Activated naive CD8-positive, alpha-beta T cell (primary cell): ENCODE measurements at regions not wholly inside any gene's neighbourhood (a gene's known extent, or its start where the extent isn't known, plus 50 kb on each side); places are given as distances from the start of the nearest gene placed in this dataset.

Experiments
- H3K27ac Mint-ChIP-seq: one replicate; pipeline ENCODE4 v1.8.0; 2021; ENCODE audit warnings: mixed read lengths
- H3K27me3 Mint-ChIP-seq: one replicate; pipeline ENCODE4 v1.8.0; 2021; ENCODE audit warnings: mixed read lengths
- H3K36me3 Mint-ChIP-seq: one replicate; pipeline ENCODE4 v1.8.0; 2021; ENCODE audit warnings: mixed read lengths
- H3K4me1 Mint-ChIP-seq: one replicate; pipeline ENCODE4 v1.8.0; 2021; ENCODE audit warnings: low read depth, mixed read lengths
- H3K4me3 Mint-ChIP-seq: one replicate; pipeline ENCODE4 v1.8.0; 2021; ENCODE audit warnings: mild to moderate bottlenecking, mixed read lengths
- H3K9me3 Mint-ChIP-seq: one replicate; pipeline ENCODE4 v1.8.0; 2021; ENCODE audit warnings: low read depth, mixed read lengths

DNA sequence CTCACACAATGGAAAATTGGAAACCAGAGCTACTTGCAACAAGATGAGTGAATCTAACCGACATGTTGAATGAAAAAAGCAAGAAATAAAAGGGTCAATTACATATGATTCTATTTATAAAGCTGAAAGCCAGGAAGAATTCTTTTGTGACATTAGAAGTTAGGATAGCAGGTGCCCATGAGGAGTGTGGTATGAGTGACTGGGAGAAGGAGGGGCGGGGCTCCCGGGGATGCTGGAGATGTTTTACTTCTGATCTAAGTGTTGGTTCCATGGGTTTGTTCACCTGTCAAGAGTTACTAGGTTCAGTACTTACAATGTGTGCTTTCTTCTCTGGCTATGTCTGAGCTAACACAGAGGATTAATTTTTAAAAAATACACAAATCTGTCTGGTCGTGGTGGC, 60.8 kb downstream of the NSMCE3 start:
- Mint-ChIP-seq H3K27ac (no peak overlapping the region), H3K27me3 (peaks cover 24% of the 10 kb centered on the region), H3K4me1 (peaks cover 2% of the 10 kb centered on the region)

DNA sequence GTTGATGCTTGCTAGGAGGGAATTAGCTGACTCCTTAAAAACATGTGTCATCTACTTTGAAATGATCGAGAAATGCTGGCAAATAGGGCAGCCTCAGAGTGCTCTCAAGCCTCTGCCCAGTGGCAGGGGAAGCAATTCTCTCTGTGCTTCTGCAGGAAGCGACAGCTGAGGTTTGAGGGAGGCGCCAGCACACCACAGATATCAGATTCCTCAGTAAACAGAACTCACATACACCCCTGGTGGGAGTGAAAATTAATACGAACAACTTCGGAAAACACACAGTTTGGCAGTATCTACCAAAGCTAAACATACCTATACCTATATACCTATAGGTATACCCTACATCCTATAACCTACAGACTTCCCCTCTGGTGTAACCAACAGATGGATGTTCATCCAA, 61.3 kb downstream of the NSMCE3 start:
- no peaks in the 10 kb centered on the region for H3K9me3 Mint-ChIP-seq
- peaks cover 29% of the 10 kb centered on the region for H3K27me3 Mint-ChIP-seq
- peaks cover 2% of the 10 kb centered on the region for H3K4me1 Mint-ChIP-seq
- no peak overlapping the region for H3K4me3 Mint-ChIP-seq
- H3K36me3 Mint-ChIP-seq = no peaks in the 10 kb centered on the region
- H3K27ac Mint-ChIP-seq = no peak overlapping the region

More for the DNA sequence above, 60.8 kb downstream of the NSMCE3 start:
- Mint-ChIP-seq H3K4me3 (no peak overlapping the region), H3K9me3 (no peaks in the 10 kb centered on the region), H3K36me3 (no peaks in the 10 kb centered on the region)

DNA sequence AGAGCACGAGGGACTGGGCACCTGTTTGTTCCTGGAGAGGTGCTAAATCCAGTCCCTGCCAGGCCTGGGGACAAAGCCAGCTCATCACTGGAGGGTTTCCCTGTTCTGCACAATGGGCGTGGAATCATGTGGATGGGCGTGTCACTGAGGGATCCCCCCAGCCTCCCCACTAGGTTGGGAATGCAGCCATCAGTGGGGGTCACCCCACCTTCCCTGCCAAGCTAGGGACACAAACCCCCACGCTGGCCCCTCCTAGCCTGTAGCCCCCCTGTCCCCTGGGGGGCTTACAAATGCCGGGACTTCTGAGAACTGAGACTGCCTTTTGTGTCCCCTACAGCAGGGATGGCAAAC, 61.9 kb downstream of the NSMCE3 start:
- no peaks in the 10 kb centered on the region for H3K36me3 Mint-ChIP-seq
- H3K27ac Mint-ChIP-seq = no peak overlapping the region
- H3K27me3 Mint-ChIP-seq = peaks cover 31% of the 10 kb centered on the region
- H3K9me3 Mint-ChIP-seq = no peaks in the 10 kb centered on the region
- no peak overlapping the region for H3K4me3 Mint-ChIP-seq
- H3K4me1 Mint-ChIP-seq = peaks cover 2% of the 10 kb centered on the region

DNA sequence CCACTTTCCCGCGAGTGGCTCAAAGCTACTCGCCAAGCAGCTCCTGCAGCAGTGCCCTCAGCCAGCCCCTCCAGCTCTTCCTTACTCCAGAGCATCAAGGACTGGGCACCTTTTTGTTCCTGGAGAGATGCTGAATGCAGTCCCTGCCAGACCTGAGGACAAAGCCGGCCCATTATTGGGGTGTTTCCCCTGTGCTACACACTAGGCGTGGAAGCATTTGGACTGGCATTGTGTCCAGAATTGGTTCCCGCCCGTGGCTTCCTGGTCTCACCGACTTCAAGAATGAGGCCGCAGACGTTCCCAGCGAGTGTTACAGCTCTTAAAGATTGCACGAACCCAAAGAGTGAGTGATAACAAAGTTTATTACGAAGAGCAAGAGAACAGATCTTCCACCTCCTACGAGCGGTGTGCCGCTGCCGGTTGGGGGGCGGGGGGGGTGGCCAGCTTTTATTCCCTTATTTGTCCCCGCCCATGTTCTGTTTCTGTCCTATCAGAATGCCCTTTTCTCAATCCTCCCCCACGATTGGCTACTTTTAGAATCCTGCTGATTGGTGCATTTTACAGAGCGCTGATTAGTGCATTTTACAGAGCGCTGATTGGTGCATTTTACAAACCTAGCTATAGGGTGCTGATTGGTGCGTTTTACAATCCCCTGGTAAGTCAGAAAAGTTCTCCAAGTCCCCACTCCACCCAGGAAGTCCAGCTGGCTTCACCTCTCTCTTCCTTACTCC, 62.4 kb downstream of the NSMCE3 start:
- Mint-ChIP-seq H3K27me3 (peaks cover 31% of the 10 kb centered on the region), H3K4me3 (no peak overlapping the region), H3K27ac (no peak overlapping the region), H3K9me3 (no peaks in the 10 kb centered on the region), H3K36me3 (no peaks in the 10 kb centered on the region), H3K4me1 (peaks cover 2% of the 10 kb centered on the region)

DNA sequence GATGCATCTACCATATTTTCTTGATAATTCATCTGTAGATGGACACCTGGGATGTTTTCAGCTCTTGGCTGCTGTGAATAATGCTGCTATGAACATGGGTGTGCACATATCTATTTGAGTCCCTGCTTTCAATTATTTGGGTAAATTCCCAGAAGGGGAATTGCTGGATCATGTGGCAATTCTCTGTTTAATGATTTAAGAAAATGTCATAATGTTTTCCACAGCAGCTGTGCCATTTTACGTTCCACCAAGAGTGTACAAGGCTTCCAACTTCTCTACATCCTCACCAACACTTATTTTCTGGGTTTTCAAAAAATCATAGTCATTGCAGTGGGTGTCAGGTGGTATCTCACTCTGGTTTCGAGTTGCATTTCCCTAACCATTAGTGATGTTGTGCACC, 64.4 kb downstream of the NSMCE3 start:
- H3K36me3 Mint-ChIP-seq = no peaks in the 10 kb centered on the region
- H3K9me3 Mint-ChIP-seq = no peaks in the 10 kb centered on the region
- no peak overlapping the region for H3K27ac Mint-ChIP-seq
- peaks cover 29% of the 10 kb centered on the region for H3K27me3 Mint-ChIP-seq
- no peak overlapping the region for H3K4me3 Mint-ChIP-seq
- H3K4me1 Mint-ChIP-seq = peaks cover 2% of the 10 kb centered on the region

DNA sequence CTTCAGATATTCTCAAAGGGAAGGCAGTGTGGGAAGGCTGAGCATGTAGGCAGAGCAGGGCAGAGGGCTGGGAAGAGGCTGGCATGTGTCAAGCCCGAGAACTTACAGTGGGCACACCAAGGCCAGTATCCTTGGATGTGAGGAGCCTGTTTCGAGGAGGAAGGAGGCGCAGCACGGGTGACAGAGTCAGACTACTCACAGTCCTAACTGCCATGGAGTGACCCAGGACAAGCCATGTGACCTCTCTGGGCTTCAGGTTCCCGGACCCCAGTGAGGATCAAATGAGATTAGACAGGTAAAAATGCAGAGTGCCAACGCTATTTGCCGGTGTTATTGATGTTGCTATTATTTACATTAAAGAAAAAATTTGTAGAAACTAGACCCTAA, 65.3 kb downstream of the NSMCE3 start:
- H3K9me3 Mint-ChIP-seq = no peaks in the 10 kb centered on the region
- H3K4me1 Mint-ChIP-seq = peaks cover 2% of the 10 kb centered on the region
- peaks cover 29% of the 10 kb centered on the region for H3K27me3 Mint-ChIP-seq
- no peaks in the 10 kb centered on the region for H3K36me3 Mint-ChIP-seq
- no peak overlapping the region for H3K27ac Mint-ChIP-seq
- H3K4me3 Mint-ChIP-seq = no peak overlapping the region

DNA sequence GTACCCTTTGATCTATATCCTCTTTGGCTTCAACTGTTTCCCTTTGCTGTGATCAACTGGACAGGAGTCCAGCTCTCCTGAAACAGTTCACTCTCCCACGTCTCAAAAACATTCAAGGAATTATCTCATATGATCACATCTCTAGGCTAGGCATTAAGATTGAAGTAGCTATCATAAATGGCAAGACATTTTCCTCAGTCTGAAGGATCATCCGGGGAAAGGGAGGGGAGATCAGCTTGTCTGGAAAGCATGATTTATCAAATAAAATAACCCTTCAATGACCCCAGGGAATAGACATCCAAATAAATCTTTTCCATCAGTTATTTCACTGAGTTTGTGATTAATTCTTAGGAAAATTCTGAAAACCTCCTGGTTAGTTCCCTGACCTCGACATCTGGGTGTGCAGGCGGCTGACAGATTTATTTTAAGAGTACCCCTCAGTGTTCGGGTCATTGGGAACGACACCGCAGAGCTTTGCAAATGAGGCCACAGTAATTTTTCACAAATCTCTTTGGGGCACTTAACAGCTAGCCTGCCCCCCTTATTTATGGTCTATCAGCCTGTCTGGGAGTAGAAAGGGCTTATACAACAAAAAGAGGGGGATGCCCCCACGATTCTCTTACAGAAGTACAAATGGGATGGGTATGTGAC, 65.8 kb downstream of the NSMCE3 start:
- Mint-ChIP-seq H3K4me3 (no peak overlapping the region), H3K36me3 (no peaks in the 10 kb centered on the region), H3K4me1 (peaks cover 2% of the 10 kb centered on the region), H3K9me3 (no peaks in the 10 kb centered on the region), H3K27me3 (peaks cover 28% of the 10 kb centered on the region), H3K27ac (no peak overlapping the region)

DNA sequence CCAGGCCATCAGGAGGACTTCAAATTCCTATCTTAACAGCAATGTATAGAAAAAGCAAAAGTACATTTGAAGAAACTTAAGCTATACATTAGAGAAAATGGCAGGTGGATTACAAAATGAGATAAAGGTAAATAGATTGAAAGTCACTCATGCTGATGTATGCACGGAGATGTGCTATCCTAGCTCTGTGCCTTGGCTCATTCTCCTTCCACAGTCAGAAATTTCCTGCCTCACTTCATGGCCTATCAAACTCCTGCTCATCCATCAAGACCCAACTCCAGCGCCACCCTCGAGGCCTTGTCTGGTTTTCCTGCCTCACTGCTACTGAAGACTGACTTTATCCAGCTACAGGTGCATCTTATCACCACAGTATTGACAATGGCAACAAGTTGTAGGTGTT, 72.9 kb downstream of the NSMCE3 start:
- Mint-ChIP-seq H3K27ac (no peak overlapping the region), H3K9me3 (no peaks in the 10 kb centered on the region), H3K4me1 (no peaks in the 10 kb centered on the region), H3K36me3 (no peaks in the 10 kb centered on the region), H3K27me3 (peaks cover 8% of the 10 kb centered on the region), H3K4me3 (no peak overlapping the region)

DNA sequence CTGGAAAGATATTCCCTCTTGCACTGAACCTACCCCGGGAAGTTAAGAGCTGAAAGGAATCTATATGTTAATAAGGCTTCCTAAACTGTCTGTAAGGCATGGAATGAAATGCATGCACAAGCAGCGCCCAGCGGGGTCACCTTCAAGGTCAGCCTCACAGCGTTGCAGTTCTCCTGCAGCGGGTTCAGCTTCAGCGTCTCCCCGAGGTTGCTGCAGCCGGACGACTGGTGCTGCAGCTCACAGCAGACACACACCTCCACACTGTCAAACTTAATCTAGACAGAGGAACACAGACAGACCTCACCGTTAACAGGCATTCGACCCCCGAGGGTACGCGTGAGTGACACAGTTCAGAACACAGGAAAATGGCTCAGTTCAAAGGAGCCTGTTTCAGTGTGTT, 73.3 kb downstream of the NSMCE3 start:
- Mint-ChIP-seq H3K9me3 (no peaks in the 10 kb centered on the region), H3K36me3 (no peaks in the 10 kb centered on the region), H3K27me3 (peaks cover 9% of the 10 kb centered on the region)

DNA sequence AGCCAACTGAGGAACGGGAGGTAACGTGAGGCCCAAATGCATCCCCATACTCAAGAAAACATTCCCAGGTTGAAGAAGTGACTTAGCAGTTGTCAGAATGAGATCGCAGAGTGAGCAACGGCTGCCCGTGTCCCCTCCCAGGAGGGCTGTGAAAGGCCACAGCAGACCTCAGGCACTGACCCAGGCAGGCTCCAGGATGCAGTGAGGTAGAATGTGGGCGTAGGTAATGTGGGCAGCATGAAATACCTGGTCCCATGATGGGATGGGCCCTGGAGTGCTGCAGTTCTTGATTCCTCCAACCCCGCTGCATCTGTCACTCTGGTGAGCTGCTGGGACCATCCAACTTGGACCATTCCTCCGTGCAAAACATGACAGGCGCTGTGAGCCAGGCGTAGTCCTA, 74.8 kb downstream of the NSMCE3 start:
- Mint-ChIP-seq H3K27me3 (peaks cover 13% of the 10 kb centered on the region), H3K4me3 (no peak overlapping the region), H3K4me1 (no peaks in the 10 kb centered on the region), H3K36me3 (no peaks in the 10 kb centered on the region), H3K27ac (no peak overlapping the region), H3K9me3 (no peaks in the 10 kb centered on the region)

More for the DNA sequence above, 73.3 kb downstream of the NSMCE3 start:
- no peak overlapping the region for H3K4me3 Mint-ChIP-seq
- H3K27ac Mint-ChIP-seq = no peak overlapping the region
- no peaks in the 10 kb centered on the region for H3K4me1 Mint-ChIP-seq

DNA sequence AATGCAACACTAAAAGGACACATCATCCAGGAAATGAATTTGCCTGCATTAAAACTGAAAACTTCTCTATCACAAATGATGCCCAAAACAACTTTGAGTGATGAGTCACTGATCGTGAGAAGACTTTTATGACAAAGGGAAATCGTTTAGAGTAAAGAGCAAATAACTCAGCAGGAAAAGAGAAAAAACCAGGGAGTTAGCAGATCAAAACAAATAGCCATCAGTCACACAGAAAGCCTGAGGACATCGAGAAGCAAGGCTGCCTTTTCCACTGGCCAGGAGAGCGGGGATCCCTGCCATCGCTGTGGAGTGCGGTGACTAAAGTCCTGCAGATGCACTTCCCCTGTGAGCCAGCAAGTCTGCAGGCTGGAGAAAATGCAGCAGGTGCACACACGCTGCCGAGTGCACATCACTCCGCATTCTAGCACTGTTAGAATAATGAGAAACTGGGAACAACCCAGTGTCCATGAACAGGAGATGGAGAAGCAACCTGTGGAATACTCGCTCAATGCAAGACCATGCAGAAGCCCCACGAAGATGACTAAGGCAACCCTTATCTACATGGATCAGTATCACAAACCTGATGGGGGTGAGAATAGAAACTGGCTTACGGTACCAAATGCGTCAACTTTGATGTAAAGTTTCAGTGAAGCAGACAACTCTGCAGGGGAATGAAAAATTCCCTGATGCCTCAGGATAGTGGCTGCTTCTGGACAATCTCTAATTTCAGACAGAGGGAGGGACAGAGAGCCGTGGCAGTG, 86.4 kb downstream of the NSMCE3 start:
- peaks cover 15% of the 10 kb centered on the region for H3K27me3 Mint-ChIP-seq
- H3K36me3 Mint-ChIP-seq = no peaks in the 10 kb centered on the region
- peaks cover 6% of the 10 kb centered on the region for H3K4me1 Mint-ChIP-seq
- no peak overlapping the region for H3K4me3 Mint-ChIP-seq
- no peaks in the 10 kb centered on the region for H3K9me3 Mint-ChIP-seq
- peak overlapping the region; percentile 1 for H3K27ac Mint-ChIP-seq

DNA sequence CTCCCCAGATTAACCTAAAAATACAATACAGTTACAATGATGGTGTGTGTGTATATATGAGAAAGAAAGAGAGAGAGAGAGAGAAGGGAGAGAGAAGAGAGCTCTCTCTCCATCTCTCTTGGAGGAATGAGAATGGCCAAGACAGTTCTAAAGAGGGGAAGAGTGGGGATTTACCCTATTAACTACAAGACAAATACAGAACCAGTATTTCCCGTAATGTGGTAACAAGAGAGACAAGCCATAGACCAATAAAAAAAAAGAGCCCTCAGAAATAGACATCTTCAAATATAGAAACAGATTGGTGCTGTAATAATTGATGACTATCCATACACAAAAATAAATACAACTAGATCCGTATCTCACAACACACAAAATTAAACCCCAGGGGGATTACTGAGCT, 87.0 kb downstream of the NSMCE3 start:
- Mint-ChIP-seq H3K27me3 (peaks cover 15% of the 10 kb centered on the region), H3K36me3 (no peaks in the 10 kb centered on the region), H3K9me3 (no peaks in the 10 kb centered on the region), H3K4me1 (peaks cover 6% of the 10 kb centered on the region), H3K4me3 (no peak overlapping the region), H3K27ac (no peak overlapping the region)

DNA sequence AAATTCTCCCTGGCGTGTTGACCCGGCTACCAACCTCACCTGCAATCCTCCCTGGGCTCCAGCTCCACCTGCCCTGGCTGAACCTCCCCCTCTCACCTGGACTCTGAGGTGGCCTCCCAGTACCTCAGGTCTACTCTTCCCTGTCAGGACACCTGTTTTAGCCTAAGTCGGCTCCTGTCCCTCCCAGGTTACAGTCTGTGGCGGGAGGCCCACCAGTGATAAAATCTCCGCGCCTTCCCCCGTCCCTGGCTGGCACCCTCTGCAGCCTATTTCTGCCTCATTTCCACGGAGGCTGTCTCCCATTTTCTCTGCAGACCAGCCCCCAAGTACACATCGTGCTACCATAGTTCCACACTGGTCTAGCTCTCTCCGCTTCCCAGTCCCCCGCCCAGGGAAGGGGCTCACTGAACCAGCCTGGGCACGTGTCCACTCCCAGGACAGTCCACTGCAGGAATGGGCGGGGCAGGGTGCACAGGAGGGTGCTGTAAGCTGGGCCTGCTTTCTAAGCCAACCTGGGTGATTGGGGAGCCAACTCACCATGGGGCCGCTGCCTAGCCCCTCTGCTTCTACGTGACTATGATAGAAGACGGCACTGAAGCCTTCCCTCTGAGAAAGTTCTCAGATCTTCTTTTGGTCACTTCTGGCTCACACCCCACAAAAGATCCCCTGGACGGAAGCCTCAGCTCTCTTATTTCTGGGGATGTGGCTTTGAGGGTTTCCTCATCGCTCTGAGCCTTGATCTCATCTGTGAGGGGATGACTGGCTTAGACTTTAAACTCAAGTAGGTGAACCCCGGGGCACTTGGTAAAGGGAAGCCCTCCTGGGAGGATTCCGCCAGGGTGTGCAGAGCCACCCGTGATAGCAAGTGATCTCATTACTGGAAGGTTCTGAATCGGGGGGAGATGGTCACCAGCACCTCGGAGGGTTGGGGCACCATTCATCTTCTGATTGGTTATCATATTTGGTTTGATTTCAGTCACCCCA, 96.6 kb downstream of the NSMCE3 start:
- H3K4me3 Mint-ChIP-seq = no peak overlapping the region
- H3K4me1 Mint-ChIP-seq = no peaks in the 10 kb centered on the region
- H3K27me3 Mint-ChIP-seq = peaks cover 9% of the 10 kb centered on the region
- H3K9me3 Mint-ChIP-seq = no peaks in the 10 kb centered on the region
- H3K27ac Mint-ChIP-seq = no peak overlapping the region
- no peaks in the 10 kb centered on the region for H3K36me3 Mint-ChIP-seq

DNA sequence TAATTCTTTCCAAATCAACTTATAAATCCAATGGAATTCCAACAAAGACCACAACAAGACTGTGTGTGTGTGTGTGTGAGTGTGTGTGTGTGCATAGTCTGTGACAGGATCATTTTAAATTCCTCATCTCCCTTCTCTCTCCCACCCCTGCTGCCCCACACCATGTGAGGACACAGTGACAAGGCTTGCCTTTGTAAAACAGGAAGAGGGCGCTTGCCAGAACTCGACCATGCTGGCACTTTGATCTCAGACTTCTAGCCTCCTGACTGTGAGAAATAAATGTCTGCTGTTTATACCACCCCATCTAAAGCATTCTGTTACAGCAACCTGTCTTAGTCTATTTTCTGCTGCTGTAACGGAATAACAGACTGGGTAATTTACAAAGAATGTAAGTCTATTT, 99.1 kb downstream of the NSMCE3 start:
- H3K27me3 Mint-ChIP-seq = peaks cover 3% of the 10 kb centered on the region
- no peak overlapping the region for H3K27ac Mint-ChIP-seq
- no peaks in the 10 kb centered on the region for H3K36me3 Mint-ChIP-seq
- no peaks in the 10 kb centered on the region for H3K4me1 Mint-ChIP-seq
- no peak overlapping the region for H3K4me3 Mint-ChIP-seq
- no peaks in the 10 kb centered on the region for H3K9me3 Mint-ChIP-seq
